ENCODE measurements at regions not wholly inside any gene's neighbourhood (a gene's known extent, or its start where the extent isn't known, plus 50 kb on each side); places are given as distances from the start of the nearest gene placed in this dataset.

GRCh38 chr15:66832664-66833063 is 130.6 kb downstream of the SMAD6 start:
- no peaks in the 10 kb centered on the region for H3K9me3 Mint-ChIP-seq
- POLR2A ChIA-PET, result interaction anchor here (0.7 kb wide), 1 partner anchor 938 kb away, joined by 4 read pairs; no protein-coding TSS in a partner anchor

DNA sequence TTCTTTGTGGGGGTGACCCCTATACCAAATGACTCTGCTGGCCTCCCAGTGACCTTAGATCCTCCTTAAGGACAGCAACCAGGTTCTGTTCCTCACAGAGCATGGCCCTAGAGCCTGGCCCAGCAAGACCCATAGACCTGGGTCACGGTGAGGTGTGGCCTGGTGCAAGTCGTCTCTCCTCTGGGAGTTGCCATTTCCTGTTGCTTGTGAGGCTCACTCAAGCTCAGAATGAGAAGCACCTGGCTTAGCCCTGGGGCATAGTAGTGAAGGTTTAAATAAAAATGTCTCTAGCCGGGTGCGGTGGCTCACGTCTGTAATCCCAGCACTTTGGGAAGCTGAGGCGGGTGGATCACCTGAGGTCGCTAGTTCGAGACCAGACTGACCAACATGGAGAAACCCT is 131.3 kb downstream of the SMAD6 start:
- ChIA-PET POLR2A (no interaction called here), CTCF (interaction anchor here (1.1 kb wide), 1 partner anchor 18 kb away, joined by 3 read pairs; no protein-coding TSS in a partner anchor)
- Mint-ChIP-seq H3K4me3 (no peak overlapping the region), H3K27me3 (no peaks in the 10 kb centered on the region), H3K9me3 (no peaks in the 10 kb centered on the region), H3K36me3 (ENCODE audit: low read depth) (no peaks in the 10 kb centered on the region), H3K4me1 (no peaks in the 10 kb centered on the region), H3K27ac (no peak overlapping the region)
- no peak for DNase-seq

More at GRCh38 chr15:66832664-66833063, 130.6 kb downstream of the SMAD6 start:
- DNase-seq, result no peak
- CTCF ChIA-PET, result interaction anchor here (1.1 kb wide), 1 partner anchor 19 kb away, joined by 3 read pairs; no protein-coding TSS in a partner anchor
- Mint-ChIP-seq H3K36me3 (ENCODE audit: low read depth) (no peaks in the 10 kb centered on the region), H3K27ac (no peak overlapping the region), H3K4me1 (no peaks in the 10 kb centered on the region), H3K27me3 (no peaks in the 10 kb centered on the region), H3K4me3 (no peak overlapping the region)

- Mint-ChIP-seq H3K36me3 (ENCODE audit: low read depth) (no peaks in the 10 kb centered on the region), H3K27ac (no peak overlapping the region), H3K9me3 (no peaks in the 10 kb centered on the region), H3K4me3 (no peak overlapping the region), H3K4me1 (no peaks in the 10 kb centered on the region), H3K27me3 (no peaks in the 10 kb centered on the region)
- ChIA-PET CTCF (no interaction called here), POLR2A (no interaction called here)
- DNase-seq, result no peak
Measured at GRCh38 chr15:66833803-66834202, 131.8 kb downstream of the SMAD6 start.

- peaks cover 3% of the 10 kb centered on the region for H3K27me3 Mint-ChIP-seq
- H3K9me3 Mint-ChIP-seq, result no peaks in the 10 kb centered on the region
- ChIA-PET CTCF (interaction anchor here (1.3 kb wide), 1 partner anchor 17 kb away, joined by 6 read pairs; no protein-coding TSS in a partner anchor), POLR2A (no interaction called here)
- no peak for DNase-seq
- no peak overlapping the region for H3K27ac Mint-ChIP-seq
- no peak overlapping the region for H3K4me3 Mint-ChIP-seq
- no peaks in the 10 kb centered on the region for H3K4me1 Mint-ChIP-seq
- no peaks in the 10 kb centered on the region for H3K36me3 Mint-ChIP-seq (ENCODE audit: low read depth)
Measured at GRCh38 chr15:66834881-66835878, 133.1 kb downstream of the SMAD6 start.

GRCh38 chr15:66836231-66837030 is 134.4 kb downstream of the SMAD6 start:
- DNase-seq, result no peak
- CTCF ChIA-PET, result interaction anchor here (1.3 kb wide), 1 partner anchor 15 kb away, joined by 6 read pairs; no protein-coding TSS in a partner anchor
- Mint-ChIP-seq H3K27ac (no peak overlapping the region), H3K4me1 (no peaks in the 10 kb centered on the region), H3K9me3 (no peaks in the 10 kb centered on the region), H3K36me3 (ENCODE audit: low read depth) (no peaks in the 10 kb centered on the region), H3K27me3 (peaks cover 13% of the 10 kb centered on the region), H3K4me3 (no peak overlapping the region)
- POLR2A ChIA-PET, result no interaction called here

DNA sequence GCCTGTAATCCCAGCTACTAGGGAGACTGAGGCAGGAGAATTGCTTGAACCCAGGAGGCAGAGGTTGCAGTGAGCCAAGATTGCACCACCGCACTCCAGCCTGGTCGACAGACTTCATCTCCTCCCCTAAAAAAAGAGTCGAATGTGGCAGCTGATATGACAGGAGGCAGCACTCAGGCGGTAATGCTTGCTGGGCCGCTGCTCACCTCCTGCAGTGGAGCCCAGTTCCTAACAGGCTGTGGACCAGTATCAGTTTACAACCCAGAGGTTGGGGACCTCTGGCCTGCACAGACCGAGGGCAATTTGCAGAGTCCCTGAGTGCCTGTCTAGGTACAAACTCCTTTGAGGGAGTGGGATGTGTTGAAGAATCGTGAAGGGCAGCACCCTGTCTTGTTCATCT is 136.2 kb downstream of the SMAD6 start:
- H3K27ac Mint-ChIP-seq, result no peak overlapping the region
- H3K9me3 Mint-ChIP-seq, result no peaks in the 10 kb centered on the region
- no peak overlapping the region for H3K4me3 Mint-ChIP-seq
- H3K36me3 Mint-ChIP-seq (ENCODE audit: low read depth), result no peaks in the 10 kb centered on the region
- peaks cover 24% of the 10 kb centered on the region for H3K27me3 Mint-ChIP-seq
- POLR2A ChIA-PET, result no interaction called here
- CTCF ChIA-PET, result no interaction called here
- peaks cover 3% of the 10 kb centered on the region for H3K4me1 Mint-ChIP-seq
- no peak for DNase-seq

- POLR2A ChIA-PET, result no interaction called here
- Mint-ChIP-seq H3K4me1 (peaks cover 4% of the 10 kb centered on the region), H3K4me3 (no peak overlapping the region), H3K9me3 (no peaks in the 10 kb centered on the region), H3K27me3 (peaks cover 29% of the 10 kb centered on the region), H3K27ac (no peak overlapping the region), H3K36me3 (ENCODE audit: low read depth) (no peaks in the 10 kb centered on the region)
- DNase-seq, result no peak
- CTCF ChIA-PET, result interaction anchor here (0.9 to 1.2 kb wide), 2 partner anchors 12 to 141 kb away, joined by 3 to 8 read pairs; no protein-coding TSS in a partner anchor
Measured at GRCh38 chr15:66838671-66839239, 136.7 kb downstream of the SMAD6 start.

- Mint-ChIP-seq H3K9me3 (no peaks in the 10 kb centered on the region), H3K4me1 (peaks cover 4% of the 10 kb centered on the region), H3K4me3 (no peak overlapping the region), H3K36me3 (ENCODE audit: low read depth) (no peaks in the 10 kb centered on the region), H3K27ac (no peak overlapping the region), H3K27me3 (peaks cover 38% of the 10 kb centered on the region)
- no peak for DNase-seq
- ChIA-PET POLR2A (no interaction called here), CTCF (interaction anchor here (0.9 to 1.2 kb wide), 2 partner anchors 11 to 141 kb away, joined by 3 to 8 read pairs; no protein-coding TSS in a partner anchor)
Measured at GRCh38 chr15:66839506-66840112, 137.6 kb downstream of the SMAD6 start.

GRCh38 chr15:66840615-66841390 is 138.8 kb downstream of the SMAD6 start:
- ChIA-PET POLR2A (no interaction called here), CTCF (interaction anchor here (0.6 kb wide), 1 partner anchor 1291 kb away, joined by 3 read pairs; no protein-coding TSS in a partner anchor)
- no peaks in the 10 kb centered on the region for H3K9me3 Mint-ChIP-seq
- no peaks in the 10 kb centered on the region for H3K36me3 Mint-ChIP-seq (ENCODE audit: low read depth)
- H3K27me3 Mint-ChIP-seq, result peaks cover 46% of the 10 kb centered on the region
- DNase-seq, result no peak
- H3K27ac Mint-ChIP-seq, result no peak overlapping the region
- no peak overlapping the region for H3K4me3 Mint-ChIP-seq
- H3K4me1 Mint-ChIP-seq, result peaks cover 4% of the 10 kb centered on the region

DNA sequence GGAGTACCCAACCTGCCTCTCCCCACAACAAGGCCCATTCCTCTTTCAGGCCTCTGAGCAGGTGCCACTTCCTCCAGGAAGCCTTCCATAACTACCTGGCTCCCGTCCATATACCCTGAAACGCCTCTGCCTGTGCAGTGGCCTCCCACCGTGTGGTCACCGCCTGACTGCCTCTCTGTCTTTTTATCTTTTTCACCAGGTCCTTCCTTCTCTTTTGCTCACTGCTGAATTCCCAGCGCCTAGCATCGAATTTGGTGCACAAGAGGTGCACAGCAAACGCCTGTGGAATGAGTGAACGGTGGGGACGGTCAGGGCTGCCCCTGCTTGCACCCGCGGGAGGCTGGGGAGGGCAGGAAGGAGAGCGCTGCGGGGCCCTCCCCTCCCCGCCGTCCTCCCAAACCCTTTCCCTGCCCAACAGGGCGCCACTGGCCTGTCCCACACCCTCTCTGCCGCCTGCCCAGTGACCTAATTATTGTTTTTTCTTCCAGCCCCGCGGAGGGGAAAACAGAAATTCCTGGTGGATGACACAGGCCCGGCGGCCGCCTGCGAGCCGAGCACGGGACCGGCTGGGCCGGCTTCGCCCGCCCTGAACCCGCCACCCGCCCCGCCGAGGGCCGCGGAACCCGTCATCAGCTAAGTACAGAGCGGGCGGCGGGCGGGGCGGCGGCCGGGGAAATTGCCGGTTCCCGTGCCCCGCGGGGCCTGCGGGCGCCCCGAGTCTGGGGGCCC is 140.1 kb downstream of the SMAD6 start:
- no peak overlapping the region for H3K27ac Mint-ChIP-seq

GRCh38 chr15:66842710-66843441 is 140.8 kb downstream of the SMAD6 start:
- ChIA-PET CTCF (interaction anchor here (1.3 kb wide), 1 partner anchor 9 kb away, joined by 4 read pairs; no protein-coding TSS in a partner anchor), POLR2A (no interaction called here)
- Mint-ChIP-seq H3K36me3 (ENCODE audit: low read depth) (no peaks in the 10 kb centered on the region), H3K9me3 (no peaks in the 10 kb centered on the region), H3K27ac (no peak overlapping the region), H3K4me1 (peaks cover 4% of the 10 kb centered on the region), H3K4me3 (no peak overlapping the region), H3K27me3 (peaks cover 49% of the 10 kb centered on the region)
- no peak for DNase-seq

More for the DNA sequence above, 140.1 kb downstream of the SMAD6 start:
- CTCF ChIA-PET, result interaction anchor here (1.3 kb wide), 1 partner anchor 9 kb away, joined by 4 read pairs; no protein-coding TSS in a partner anchor
- Mint-ChIP-seq H3K36me3 (ENCODE audit: low read depth) (no peaks in the 10 kb centered on the region), H3K4me3 (no peak overlapping the region), H3K9me3 (no peaks in the 10 kb centered on the region), H3K27me3 (peaks cover 49% of the 10 kb centered on the region), H3K4me1 (peaks cover 4% of the 10 kb centered on the region)
- DNase-seq, result peak; percentile 21
- POLR2A ChIA-PET, result no interaction called here

Measured in activated CD4-positive, alpha-beta memory T cell treated with anti-CD3 and anti-CD28 coated beads, Interleukin-2, amount 10 ng/mL, durations not matched to agents 7 days and 5 days (primary cell).